NB4 (cell line): ENCODE measurements at regions not wholly inside any gene's neighbourhood (a gene's known extent, or its start where the extent isn't known, plus 50 kb on each side); places are given as distances from the start of the nearest gene placed in this dataset.

Source experiments
- CTCF ChIP-seq: IDR thresholded peaks from one replicate; pipeline ENCODE4 v1.5.1; 2012; ENCODE audit warnings: low read depth, low read length
- MYC ChIP-seq: IDR thresholded peaks from 2 replicates; pipeline ENCODE4 v1.6.1; 2011; ENCODE audit warnings: low read depth, low read length
- POLR2A ChIP-seq: IDR thresholded peaks from 2 replicates; pipeline ENCODE4 v1.6.1; 2011; ENCODE audit warnings: mild to moderate bottlenecking; ENCODE audit not compliant: insufficient read length; ENCODE audit errors: extremely low read depth
- TF ChIP-seq, protein P1 (sequence below): IDR thresholded peaks from 2 replicates; pipeline ENCODE4 v1.6.1; 2011; ENCODE audit warnings: low read depth, low read length

GRCh38 chr1:37243368-37244082 lies 209.2 kb upstream of the GRIK3 start:
- TF ChIP-seq CTCF = no peak
- no peak for TF ChIP-seq POLR2A
- TF ChIP-seq, protein P1, sequence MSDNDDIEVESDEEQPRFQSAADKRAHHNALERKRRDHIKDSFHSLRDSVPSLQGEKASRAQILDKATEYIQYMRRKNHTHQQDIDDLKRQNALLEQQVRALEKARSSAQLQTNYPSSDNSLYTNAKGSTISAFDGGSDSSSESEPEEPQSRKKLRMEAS = no peak
- TF ChIP-seq MYC = no peak
